Muscle layer of duodenum (tissue), 2 donors: ENCODE measurements at regions not wholly inside any gene's neighbourhood (a gene's known extent, or its start where the extent isn't known, plus 50 kb on each side); places are given as distances from the start of the nearest gene placed in this dataset.
"Not testable (repeated sequence)": the region's sequence is repeated elsewhere in the genome, so short reads cannot be mapped to it uniquely, and the experiment has no call there.

Source experiments
- H3K27ac ChIP-seq: one replicate; pipeline ENCODE4 v1.7.0; 2013; ENCODE audit warnings: mild to moderate bottlenecking, low read length
- H3K27me3 ChIP-seq: one replicate; pipeline ENCODE4 v1.7.0; 2013; ENCODE audit warnings: low read depth, mild to moderate bottlenecking, control low read depth, low read length
- H3K36me3 ChIP-seq, 2 donors: one replicate each; pipeline ENCODE4 v1.7.0; 2013; ENCODE audit warnings: low read length in 2 of 2, control low read depth in 1 of 2, mild to moderate bottlenecking in 1 of 2; ENCODE audit not compliant: insufficient read depth in 2 of 2, control insufficient read depth in 1 of 2
- H3K4me1 ChIP-seq, 2 donors: one replicate each; pipeline ENCODE4 v1.7.0; 2013; ENCODE audit warnings: low read length in 2 of 2, mild to moderate bottlenecking in 2 of 2, control low read depth in 1 of 2, moderate library complexity in 1 of 2; ENCODE audit not compliant: insufficient read depth in 2 of 2, control insufficient read depth in 1 of 2
- H3K4me3 ChIP-seq, 2 donors: one replicate each; pipeline ENCODE4 v1.7.0; 2013; ENCODE audit warnings: low read length in 2 of 2, low read depth in 1 of 2, mild to moderate bottlenecking in 1 of 2
- H3K9me3 ChIP-seq, 2 donors: one replicate each; pipeline ENCODE4 v1.7.0; 2013; ENCODE audit warnings: low read length in 2 of 2, control low read depth in 1 of 2, mild to moderate bottlenecking in 1 of 2; ENCODE audit not compliant: control insufficient read depth in 1 of 2
- donor health status: healthy.

GRCh38 chr16:88158256-88159045 is 207.2 kb downstream of the BANP start:
- H3K27me3 ChIP-seq, H3K4me1 ChIP-seq, H3K27ac ChIP-seq, H3K9me3 ChIP-seq, H3K36me3 ChIP-seq, H3K4me3 ChIP-seq: not testable (repeated sequence)

GRCh38 chr16:88159046-88159896 is 208.0 kb downstream of the BANP start:
- H3K9me3 ChIP-seq, H3K27ac ChIP-seq, H3K4me1 ChIP-seq, H3K27me3 ChIP-seq, H3K36me3 ChIP-seq, H3K4me3 ChIP-seq: not testable (repeated sequence)

GRCh38 chr16:88159897-88160335 is 208.7 kb downstream of the BANP start:
- H3K4me3 ChIP-seq, H3K4me1 ChIP-seq, H3K36me3 ChIP-seq, H3K27ac ChIP-seq, H3K9me3 ChIP-seq, H3K27me3 ChIP-seq: not testable (repeated sequence)

GRCh38 chr16:88161191-88161590 is 210.0 kb downstream of the BANP start:
- not testable (repeated sequence) for H3K4me1 ChIP-seq, H3K36me3 ChIP-seq, H3K4me3 ChIP-seq, H3K27ac ChIP-seq, H3K9me3 ChIP-seq, H3K27me3 ChIP-seq

GRCh38 chr16:88161623-88162275 is 210.5 kb downstream of the BANP start:
- H3K27ac ChIP-seq, H3K27me3 ChIP-seq, H3K9me3 ChIP-seq, H3K36me3 ChIP-seq, H3K4me1 ChIP-seq, H3K4me3 ChIP-seq: not testable (repeated sequence)

- H3K27me3 ChIP-seq, H3K9me3 ChIP-seq, H3K4me3 ChIP-seq, H3K4me1 ChIP-seq, H3K27ac ChIP-seq, H3K36me3 ChIP-seq: not testable (repeated sequence)
Measured at GRCh38 chr16:88162778-88163177, 211.5 kb downstream of the BANP start.

- H3K9me3 ChIP-seq, H3K27me3 ChIP-seq: not testable (repeated sequence)
Measured at GRCh38 chr16:88164196-88165039, 213.2 kb downstream of the BANP start.

GRCh38 chr16:88165040-88165544 is 213.9 kb downstream of the BANP start:
- not testable (repeated sequence) for H3K27me3 ChIP-seq, H3K4me3 ChIP-seq, H3K27ac ChIP-seq, H3K9me3 ChIP-seq, H3K36me3 ChIP-seq
- peaks cover 0 to 12% of the 10 kb centered on the region in 2 donors for H3K4me1 ChIP-seq

More at GRCh38 chr16:88164196-88165039, 213.2 kb downstream of the BANP start:
- H3K36me3 ChIP-seq, H3K4me3 ChIP-seq, H3K27ac ChIP-seq: not testable (repeated sequence)
- peaks cover 0 to 12% of the 10 kb centered on the region in 2 donors for H3K4me1 ChIP-seq

- not testable (repeated sequence) for H3K27ac ChIP-seq, H3K4me3 ChIP-seq, H3K27me3 ChIP-seq, H3K36me3 ChIP-seq, H3K9me3 ChIP-seq
- peaks cover 0 to 12% of the 10 kb centered on the region in 2 donors for H3K4me1 ChIP-seq
Measured at GRCh38 chr16:88165683-88166082, 214.4 kb downstream of the BANP start.

- H3K27ac ChIP-seq: not testable (repeated sequence)
Measured at GRCh38 chr16:88166209-88166773, 215.1 kb downstream of the BANP start.

More at GRCh38 chr16:88166209-88166773, 215.1 kb downstream of the BANP start:
- peaks cover 0 to 12% of the 10 kb centered on the region in 2 donors for H3K4me1 ChIP-seq
- H3K4me3 ChIP-seq, H3K36me3 ChIP-seq, H3K9me3 ChIP-seq, H3K27me3 ChIP-seq: not testable (repeated sequence)
